Activated CD4-positive, alpha-beta T cell treated with anti-CD3 and anti-CD28 coated beads, Interleukin-2, Interleukin-6, amounts not matched to agents 100 ng/mL and 50 ng/mL, durations not matched to agents 16 hours and 8 hours (primary cell): ENCODE measurements at regions not wholly inside any gene's neighbourhood (a gene's known extent, or its start where the extent isn't known, plus 50 kb on each side); places are given as distances from the start of the nearest gene placed in this dataset.
A peak's percentile ranks its signal among the peaks of the same experiment; 100 is the strongest.

ENCODE experiments used
- DNase-seq: peaks from one replicate; pipeline ENCODE4 v3.0.0-alpha.2; 2020

GRCh38 chr20:60812561-60812960 lies 439.5 kb upstream of the CDH4 start:
- no peak for DNase-seq

GRCh38 chr20:60813066-60813465 lies 439.0 kb upstream of the CDH4 start:
- DNase-seq: no peak

- DNase-seq: no peak
Observed at GRCh38 chr20:60815656-60816055, 436.4 kb upstream of the CDH4 start.

GRCh38 chr20:60816901-60817300 lies 435.2 kb upstream of the CDH4 start:
- no peak for DNase-seq

GRCh38 chr20:60817891-60818290 lies 434.2 kb upstream of the CDH4 start:
- no peak for DNase-seq

- no peak for DNase-seq
Observed at GRCh38 chr20:60819511-60819910, 432.6 kb upstream of the CDH4 start.

GRCh38 chr20:60820149-60820548 lies 431.9 kb upstream of the CDH4 start:
- DNase-seq: no peak

- DNase-seq: peak; percentile 27
Observed at GRCh38 chr20:60820918-60821317, 431.1 kb upstream of the CDH4 start.

- no peak for DNase-seq
Observed at GRCh38 chr20:60822699-60823607, 429.1 kb upstream of the CDH4 start.

GRCh38 chr20:60835876-60836275 lies 416.2 kb upstream of the CDH4 start:
- DNase-seq: no peak

- DNase-seq: no peak
Observed at GRCh38 chr20:60837173-60837770, 414.8 kb upstream of the CDH4 start.

- DNase-seq: no peak
Observed at GRCh38 chr20:60838297-60838696, 413.8 kb upstream of the CDH4 start.

- DNase-seq: no peak
Observed at GRCh38 chr20:60840971-60841370, 411.1 kb upstream of the CDH4 start.

- DNase-seq: no peak
Observed at GRCh38 chr20:60845146-60845545, 406.9 kb upstream of the CDH4 start.

- peak; percentile 16 for DNase-seq
Observed at GRCh38 chr20:60851826-60852704, 400.0 kb upstream of the CDH4 start.

GRCh38 chr20:60857708-60858107 lies 394.4 kb upstream of the CDH4 start:
- no peak for DNase-seq

- no peak for DNase-seq
Observed at GRCh38 chr20:60862601-60863000, 389.5 kb upstream of the CDH4 start.

- DNase-seq: no peak
Observed at GRCh38 chr20:60863548-60863947, 388.5 kb upstream of the CDH4 start.

- DNase-seq: no peak
Observed at GRCh38 chr20:60867589-60867988, 384.5 kb upstream of the CDH4 start.

- no peak for DNase-seq
Observed at GRCh38 chr20:60868316-60868891, 383.7 kb upstream of the CDH4 start.

GRCh38 chr20:60869087-60869486 lies 383.0 kb upstream of the CDH4 start:
- DNase-seq: no peak

GRCh38 chr20:60869625-60870024 lies 382.4 kb upstream of the CDH4 start:
- DNase-seq: no peak

GRCh38 chr20:60870040-60870439 lies 382.0 kb upstream of the CDH4 start:
- no peak for DNase-seq
